ENCODE measurements at regions not wholly inside any gene's neighbourhood (a gene's known extent, or its start where the extent isn't known, plus 50 kb on each side); places are given as distances from the start of the nearest gene placed in this dataset.
A peak's percentile ranks its signal among the peaks of the same experiment; 100 is the strongest.

GRCh38 chr5:57764479-57765089, 282.0 kb upstream of the ACTBL2 start:
- H3K4me3 ChIP-seq (ENCODE audit: low read depth, low read length): no peak overlapping the region
- POLR2A ChIA-PET: no interaction called here
- no peak for TF ChIP-seq CTCF (IDR thresholded peaks at IDR 0.05; ENCODE audit: insufficient read depth, low read depth, low read length)
- no peak for DNase-seq (ENCODE audit: low read depth)
- no peaks in the 10 kb centered on the region for H3K36me3 ChIP-seq (ENCODE audit: control insufficient read depth, insufficient read depth, low read length)
- no peaks in the 10 kb centered on the region for H3K27me3 ChIP-seq (ENCODE audit: control insufficient read depth, insufficient read depth, low read length)
- CTCF ChIA-PET: no interaction called here

DNA sequence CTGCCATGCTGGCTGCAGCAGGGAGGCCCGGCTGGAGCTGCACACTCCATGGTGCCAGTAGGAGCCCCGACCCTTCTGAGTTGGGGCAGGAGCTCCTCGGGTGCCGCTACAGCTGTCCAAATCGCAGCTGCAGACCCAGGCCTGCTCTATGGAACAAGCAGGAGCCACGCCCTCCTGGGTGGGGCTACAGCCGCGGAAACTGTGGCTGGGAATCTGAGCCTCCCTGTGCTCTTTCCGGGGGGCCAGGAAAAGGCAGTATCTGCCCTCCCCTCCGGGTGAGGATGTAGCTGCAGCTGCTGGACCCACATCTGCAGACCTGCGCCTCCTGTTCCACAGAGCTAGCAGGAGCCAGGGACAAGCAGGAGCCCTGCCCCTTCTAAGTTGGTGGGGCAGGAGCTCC, 278.9 kb upstream of the ACTBL2 start:
- H3K4me3 ChIP-seq (ENCODE audit: low read depth, low read length): no peak overlapping the region
- no peaks in the 10 kb centered on the region for H3K27me3 ChIP-seq (ENCODE audit: control insufficient read depth, insufficient read depth, low read length)
- TF ChIP-seq CTCF (IDR thresholded peaks at IDR 0.05; ENCODE audit: insufficient read depth, low read depth, low read length): no peak
- no peaks in the 10 kb centered on the region for H3K36me3 ChIP-seq (ENCODE audit: control insufficient read depth, insufficient read depth, low read length)
- POLR2A ChIA-PET: no interaction called here
- DNase-seq (ENCODE audit: low read depth): no peak
- CTCF ChIA-PET: interaction anchor here (0.5 kb wide), 1 partner anchor 364 kb away, joined by 3 read pairs; no protein-coding TSS in a partner anchor

- Histone ChIP-seq H3K4me3 (ENCODE audit: low read depth, low read length) (no peak overlapping the region), H3K27me3 (ENCODE audit: control insufficient read depth, insufficient read depth, low read length) (no peaks in the 10 kb centered on the region), H3K36me3 (ENCODE audit: control insufficient read depth, insufficient read depth, low read length) (no peaks in the 10 kb centered on the region)
- no peak for DNase-seq (ENCODE audit: low read depth)
- ChIA-PET POLR2A (interaction anchor here (0.7 kb wide), 1 partner anchor 338 kb away, joined by 3 read pairs; no protein-coding TSS in a partner anchor), CTCF (interaction anchor here (0.6 to 2.1 kb wide), 3 partner anchors 18 to 456 kb away, joined by 3 to 6 read pairs (median 5); no protein-coding TSS in a partner anchor)
- no peak for TF ChIP-seq CTCF (IDR thresholded peaks at IDR 0.05; ENCODE audit: insufficient read depth, low read depth, low read length)
Measured at GRCh38 chr5:57754616-57755015, 272.0 kb upstream of the ACTBL2 start.

GRCh38 chr5:57753446-57753845, 270.8 kb upstream of the ACTBL2 start:
- no peak for DNase-seq (ENCODE audit: low read depth)
- ChIA-PET CTCF (interaction anchor here (0.7 kb wide), 1 partner anchor 68 kb away, joined by 3 read pairs; no protein-coding TSS in a partner anchor), POLR2A (no interaction called here)
- Histone ChIP-seq H3K36me3 (ENCODE audit: control insufficient read depth, insufficient read depth, low read length) (no peaks in the 10 kb centered on the region), H3K27me3 (ENCODE audit: control insufficient read depth, insufficient read depth, low read length) (no peaks in the 10 kb centered on the region), H3K4me3 (ENCODE audit: low read depth, low read length) (no peak overlapping the region)
- no peak for TF ChIP-seq CTCF (IDR thresholded peaks at IDR 0.05; ENCODE audit: insufficient read depth, low read depth, low read length)

- Histone ChIP-seq H3K27me3 (ENCODE audit: control insufficient read depth, insufficient read depth, low read length) (no peaks in the 10 kb centered on the region), H3K4me3 (ENCODE audit: low read depth, low read length) (no peak overlapping the region), H3K36me3 (ENCODE audit: control insufficient read depth, insufficient read depth, low read length) (no peaks in the 10 kb centered on the region)
- peak; percentile 60 for DNase-seq (ENCODE audit: low read depth)
- CTCF ChIA-PET: interaction anchor here (0.7 to 1.0 kb wide), 3 partner anchors 11 to 39 kb away, joined by 3 to 4 read pairs (median 3); no protein-coding TSS in a partner anchor
- POLR2A ChIA-PET: interaction anchor here (0.7 kb wide), 1 partner anchor 269 kb away, joined by 12 read pairs; no protein-coding TSS in a partner anchor
- no peak for TF ChIP-seq CTCF (IDR thresholded peaks at IDR 0.05; ENCODE audit: insufficient read depth, low read depth, low read length)
Measured at GRCh38 chr5:57751710-57752109, 269.1 kb upstream of the ACTBL2 start.

Measured in BJ (cell line).